ENCODE measurements at regions not wholly inside any gene's neighbourhood (a gene's known extent, or its start where the extent isn't known, plus 50 kb on each side); places are given as distances from the start of the nearest gene placed in this dataset.

DNA sequence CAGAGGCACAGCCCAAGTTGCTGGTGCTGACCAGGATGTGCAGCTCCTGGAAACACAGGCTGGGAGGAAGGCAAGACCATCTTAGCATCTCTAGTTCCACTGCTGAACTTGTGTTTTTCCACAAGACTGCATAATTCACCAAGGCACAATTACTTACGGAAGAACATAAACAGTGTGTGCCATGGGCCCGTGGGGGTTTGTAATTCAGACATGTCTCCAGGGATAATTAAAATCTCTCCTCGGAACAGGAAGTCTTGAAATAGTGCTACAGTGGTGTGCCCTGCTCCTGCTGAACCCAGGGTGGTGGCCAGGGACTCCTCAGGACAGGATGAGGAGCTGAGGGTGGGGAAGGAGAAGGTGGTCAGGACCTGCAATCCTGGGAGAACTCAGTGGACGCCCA, 188.2 kb downstream of the CCT6B start:
- TF ChIP-seq CTCF (IDR thresholded peaks at IDR 0.05; ENCODE audit: poor library complexity, severe bottlenecking) (no peak), MXI1 (conservative IDR thresholded peaks at IDR 0.05; ENCODE audit: poor library complexity, severe bottlenecking) (no peak), SMC3 (conservative IDR thresholded peaks at IDR 0.05; ENCODE audit: poor library complexity) (no peak), POLR2AphosphoS5 (IDR thresholded peaks at IDR 0.05) (no peak), EZH2 (IDR thresholded peaks at IDR 0.05; ENCODE audit: borderline replicate concordance, insufficient read depth, low read length, poor library complexity, severe bottlenecking) (no peak), TAF1 (IDR thresholded peaks at IDR 0.05; ENCODE audit: low read depth) (no peak), EP300 (conservative IDR thresholded peaks at IDR 0.05; ENCODE audit: poor library complexity, severe bottlenecking) (no peak), RAD21 (conservative IDR thresholded peaks at IDR 0.05) (no peak)
- TF ChIP-seq, protein P1, sequence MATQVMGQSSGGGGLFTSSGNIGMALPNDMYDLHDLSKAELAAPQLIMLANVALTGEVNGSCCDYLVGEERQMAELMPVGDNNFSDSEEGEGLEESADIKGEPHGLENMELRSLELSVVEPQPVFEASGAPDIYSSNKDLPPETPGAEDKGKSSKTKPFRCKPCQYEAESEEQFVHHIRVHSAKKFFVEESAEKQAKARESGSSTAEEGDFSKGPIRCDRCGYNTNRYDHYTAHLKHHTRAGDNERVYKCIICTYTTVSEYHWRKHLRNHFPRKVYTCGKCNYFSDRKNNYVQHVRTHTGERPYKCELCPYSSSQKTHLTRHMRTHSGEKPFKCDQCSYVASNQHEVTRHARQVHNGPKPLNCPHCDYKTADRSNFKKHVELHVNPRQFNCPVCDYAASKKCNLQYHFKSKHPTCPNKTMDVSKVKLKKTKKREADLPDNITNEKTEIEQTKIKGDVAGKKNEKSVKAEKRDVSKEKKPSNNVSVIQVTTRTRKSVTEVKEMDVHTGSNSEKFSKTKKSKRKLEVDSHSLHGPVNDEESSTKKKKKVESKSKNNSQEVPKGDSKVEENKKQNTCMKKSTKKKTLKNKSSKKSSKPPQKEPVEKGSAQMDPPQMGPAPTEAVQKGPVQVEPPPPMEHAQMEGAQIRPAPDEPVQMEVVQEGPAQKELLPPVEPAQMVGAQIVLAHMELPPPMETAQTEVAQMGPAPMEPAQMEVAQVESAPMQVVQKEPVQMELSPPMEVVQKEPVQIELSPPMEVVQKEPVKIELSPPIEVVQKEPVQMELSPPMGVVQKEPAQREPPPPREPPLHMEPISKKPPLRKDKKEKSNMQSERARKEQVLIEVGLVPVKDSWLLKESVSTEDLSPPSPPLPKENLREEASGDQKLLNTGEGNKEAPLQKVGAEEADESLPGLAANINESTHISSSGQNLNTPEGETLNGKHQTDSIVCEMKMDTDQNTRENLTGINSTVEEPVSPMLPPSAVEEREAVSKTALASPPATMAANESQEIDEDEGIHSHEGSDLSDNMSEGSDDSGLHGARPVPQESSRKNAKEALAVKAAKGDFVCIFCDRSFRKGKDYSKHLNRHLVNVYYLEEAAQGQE (IDR thresholded peaks at IDR 0.05; ENCODE audit: borderline replicate concordance), result no peak
- Histone ChIP-seq H3K4me2 (ENCODE audit: low read length) (no peak overlapping the region), H3K27me3 (ENCODE audit: insufficient read depth, low read depth, low read length) (no peaks in the 10 kb centered on the region), H3F3A (ENCODE audit: insufficient read depth, low read length, poor library complexity, severe bottlenecking) (no peaks in the 10 kb centered on the region), H3K4me3 (ENCODE audit: low read length) (no peak overlapping the region), H3K9me3 (ENCODE audit: low read length) (no peaks in the 10 kb centered on the region), H2AFZ (ENCODE audit: low read depth, low read length) (no peak overlapping the region), H3K79me2 (replicated peaks; ENCODE audit: insufficient read depth, low read length) (no peaks in the 10 kb centered on the region), H4K20me1 (ENCODE audit: insufficient read depth) (no peaks in the 10 kb centered on the region), H3K9me2 (ENCODE audit: insufficient read depth, low read length) (no peaks in the 10 kb centered on the region), H3K36me3 (ENCODE audit: insufficient read depth, low read length) (no peaks in the 10 kb centered on the region), H3K27ac (ENCODE audit: low read length) (no peak overlapping the region), H3K9ac (ENCODE audit: low read length) (no peak overlapping the region)

- no peaks in the 10 kb centered on the region for H3K27me3 ChIP-seq (ENCODE audit: insufficient read depth, low read depth, low read length)
- TF ChIP-seq POLR2AphosphoS5 (IDR thresholded peaks at IDR 0.05) (no peak), RAD21 (conservative IDR thresholded peaks at IDR 0.05) (no peak), SMC3 (conservative IDR thresholded peaks at IDR 0.05; ENCODE audit: poor library complexity) (no peak), EP300 (conservative IDR thresholded peaks at IDR 0.05; ENCODE audit: poor library complexity, severe bottlenecking) (no peak), EZH2 (IDR thresholded peaks at IDR 0.05; ENCODE audit: borderline replicate concordance, insufficient read depth, low read length, poor library complexity, severe bottlenecking) (no peak), TAF1 (IDR thresholded peaks at IDR 0.05; ENCODE audit: low read depth) (no peak), CTCF (IDR thresholded peaks at IDR 0.05; ENCODE audit: poor library complexity, severe bottlenecking) (no peak)
- TF ChIP-seq, protein P1 (IDR thresholded peaks at IDR 0.05; ENCODE audit: borderline replicate concordance), result no peak
- H3K4me3 ChIP-seq (ENCODE audit: low read length), result no peak overlapping the region
- no peaks in the 10 kb centered on the region for H3K9me2 ChIP-seq (ENCODE audit: insufficient read depth, low read length)
- no peak overlapping the region for H2AFZ ChIP-seq (ENCODE audit: low read depth, low read length)
- no peak overlapping the region for H3K9ac ChIP-seq (ENCODE audit: low read length)
- H3K79me2 ChIP-seq (replicated peaks; ENCODE audit: insufficient read depth, low read length), result no peaks in the 10 kb centered on the region
- no peaks in the 10 kb centered on the region for H4K20me1 ChIP-seq (ENCODE audit: insufficient read depth)
- H3K9me3 ChIP-seq (ENCODE audit: low read length), result no peaks in the 10 kb centered on the region
- H3K36me3 ChIP-seq (ENCODE audit: insufficient read depth, low read length), result no peaks in the 10 kb centered on the region
- no peaks in the 10 kb centered on the region for H3F3A ChIP-seq (ENCODE audit: insufficient read depth, low read length, poor library complexity, severe bottlenecking)
- no peak overlapping the region for H3K4me2 ChIP-seq (ENCODE audit: low read length)
- H3K27ac ChIP-seq (ENCODE audit: low read length), result no peak overlapping the region
These were observed 189.4 kb downstream of the CCT6B start for GRCh38 chr17:34771891-34772290.

Measured in neural cell (in vitro differentiated cells).